Upper lobe of left lung (tissue), 4 donors: ENCODE measurements at regions not wholly inside any gene's neighbourhood (a gene's known extent, or its start where the extent isn't known, plus 50 kb on each side); places are given as distances from the start of the nearest gene placed in this dataset.

Experiments
- EP300 ChIP-seq, 4 donors: sonication (generic); formaldehyde crosslinking; IDR thresholded peaks; one replicate each; pipeline ENCODE4 v1.5.1; 2017; ENCODE audit warnings: antibody characterized with exemption in 4 of 4, control low read depth in 2 of 4
- POLR2A ChIP-seq, 4 donors: fragments of 450-650 bp; IDR thresholded peaks; one replicate each; pipeline ENCODE4 v1.5.1; 2016 to 2017; ENCODE audit warnings: antibody characterized with exemption in 4 of 4, mild to moderate bottlenecking in 2 of 4
- POLR2AphosphoS5 ChIP-seq, 2 donors: sonication (generic); formaldehyde crosslinking; IDR thresholded peaks; one replicate each; pipeline ENCODE4 v1.5.1; 2017; ENCODE audit warnings: antibody characterized with exemption in 2 of 2
- TF ChIP-seq, protein P1 (sequence below), 6 experiments: fragments of 450-650 bp in 4 of 6; fragments of 200-600 bp in 2 of 6; sonication (generic) in 2 of 6; IDR thresholded peaks; one replicate each; pipeline ENCODE4 v1.5.1; 2016 to 2019; ENCODE audit warnings: antibody characterized with exemption in 6 of 6

DNA sequence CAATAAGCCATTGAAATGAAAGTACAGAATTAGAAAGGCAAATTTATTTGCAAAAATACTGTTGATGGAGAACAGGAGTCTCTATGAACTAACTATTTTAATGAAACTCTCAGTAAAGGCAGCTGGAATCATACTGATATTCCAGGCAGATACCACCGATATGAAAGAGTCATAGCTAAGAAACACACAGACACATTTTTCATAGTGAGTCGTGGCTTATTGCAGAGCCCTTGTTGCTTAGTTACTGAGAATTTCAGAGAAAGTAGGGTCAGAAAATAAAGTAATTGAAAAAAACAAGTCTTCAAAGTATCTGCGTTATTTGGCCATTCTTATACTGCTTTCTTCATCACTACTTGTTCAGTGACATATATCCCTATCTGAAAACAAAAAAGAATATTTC is 1890.9 kb downstream of the PCDH9 start:
- TF ChIP-seq EP300 (IDR thresholded peaks at IDR 0.05) (no peak), POLR2A (IDR thresholded peaks at IDR 0.05) (no peak), POLR2AphosphoS5 (IDR thresholded peaks at IDR 0.05) (no peak)
- TF ChIP-seq, protein P1, sequence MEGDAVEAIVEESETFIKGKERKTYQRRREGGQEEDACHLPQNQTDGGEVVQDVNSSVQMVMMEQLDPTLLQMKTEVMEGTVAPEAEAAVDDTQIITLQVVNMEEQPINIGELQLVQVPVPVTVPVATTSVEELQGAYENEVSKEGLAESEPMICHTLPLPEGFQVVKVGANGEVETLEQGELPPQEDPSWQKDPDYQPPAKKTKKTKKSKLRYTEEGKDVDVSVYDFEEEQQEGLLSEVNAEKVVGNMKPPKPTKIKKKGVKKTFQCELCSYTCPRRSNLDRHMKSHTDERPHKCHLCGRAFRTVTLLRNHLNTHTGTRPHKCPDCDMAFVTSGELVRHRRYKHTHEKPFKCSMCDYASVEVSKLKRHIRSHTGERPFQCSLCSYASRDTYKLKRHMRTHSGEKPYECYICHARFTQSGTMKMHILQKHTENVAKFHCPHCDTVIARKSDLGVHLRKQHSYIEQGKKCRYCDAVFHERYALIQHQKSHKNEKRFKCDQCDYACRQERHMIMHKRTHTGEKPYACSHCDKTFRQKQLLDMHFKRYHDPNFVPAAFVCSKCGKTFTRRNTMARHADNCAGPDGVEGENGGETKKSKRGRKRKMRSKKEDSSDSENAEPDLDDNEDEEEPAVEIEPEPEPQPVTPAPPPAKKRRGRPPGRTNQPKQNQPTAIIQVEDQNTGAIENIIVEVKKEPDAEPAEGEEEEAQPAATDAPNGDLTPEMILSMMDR (IDR thresholded peaks at IDR 0.05) = no peak
